A549 (cell line): ENCODE measurements at regions not wholly inside any gene's neighbourhood (a gene's known extent, or its start where the extent isn't known, plus 50 kb on each side); places are given as distances from the start of the nearest gene placed in this dataset.

Experiments used
- CBX8 ChIP-seq: fragments of 200-600 bp; sonication (generic); IDR thresholded peaks from 2 replicates; pipeline ENCODE4 v1.6.1; 2016
- CEBPB ChIP-seq, 2 experiments: fragments of >200 bp in 1 of 2; sonication (Bioruptor Twin) in 1 of 2; formaldehyde crosslinking in 1 of 2; IDR thresholded peaks; 2 replicates each; pipeline ENCODE4 v1.6.1; 2012 to 2016
- CHD2 ChIP-seq: fragments of 150-350 bp; IDR thresholded peaks from 2 replicates; pipeline ENCODE4 v1.6.1; 2014; ENCODE audit warnings: low read length; ENCODE audit not compliant: partially characterized antibody
- CTCF ChIP-seq: fragments of >200 bp; sonication (Bioruptor Twin); formaldehyde crosslinking; IDR thresholded peaks from 3 replicates; pipeline ENCODE4 v1.5.1; 2016
- ELK1 ChIP-seq: fragments of 150-350 bp; IDR thresholded peaks from 2 replicates; pipeline ENCODE4 v1.6.1; 2014; ENCODE audit warnings: low read depth, mild to moderate bottlenecking, low read length
- JUN ChIP-seq, 2 experiments: fragments of >200 bp; sonication (Bioruptor Twin); formaldehyde crosslinking; IDR thresholded peaks; 2 replicates in 1 of 2; 3 replicates in 1 of 2; pipeline ENCODE4 v1.6.1; 2016 to 2017
- KDM1A ChIP-seq: fragments of 200-600 bp; sonication (generic); IDR thresholded peaks from 2 replicates; pipeline ENCODE4 v1.6.1; 2016; ENCODE audit warnings: low read depth, mild to moderate bottlenecking
- MAX ChIP-seq: IDR thresholded peaks from 2 replicates; pipeline ENCODE4 v1.6.1; 2012
- POLR2A ChIP-seq: IDR thresholded peaks from 2 replicates; pipeline ENCODE4 v1.6.1; 2012; ENCODE audit warnings: mild to moderate bottlenecking, low read length
- RAD21 ChIP-seq, 2 experiments: fragments of >200 bp in 1 of 2; sonication (Bioruptor Twin) in 1 of 2; formaldehyde crosslinking in 1 of 2; IDR thresholded peaks in 1 of 2; conservative IDR thresholded peaks in 1 of 2; 2 replicates in 1 of 2; 3 replicates in 1 of 2; pipeline ENCODE4 v1.6.1; 2012 to 2018; ENCODE audit warnings: inconsistent platforms in 1 of 2
- SMC3 ChIP-seq: fragments of >200 bp; sonication (Bioruptor Twin); formaldehyde crosslinking; IDR thresholded peaks from 3 replicates; pipeline ENCODE4 v1.6.1; 2018; ENCODE audit warnings: inconsistent platforms
- SREBF2 ChIP-seq: fragments of 450-650 bp; IDR thresholded peaks from 2 replicates; pipeline ENCODE4 v1.6.1; 2014; ENCODE audit warnings: mild to moderate bottlenecking, moderate library complexity
- USF2 ChIP-seq: fragments of 450-650 bp; IDR thresholded peaks from 2 replicates; pipeline ENCODE4 v1.6.1; 2014; ENCODE audit warnings: antibody characterized with exemption
- ZFP36 ChIP-seq: fragments of 450-650 bp; IDR thresholded peaks from 2 replicates; pipeline ENCODE4 v1.6.1; 2014; ENCODE audit warnings: borderline replicate concordance; ENCODE audit not compliant: partially characterized antibody

DNA sequence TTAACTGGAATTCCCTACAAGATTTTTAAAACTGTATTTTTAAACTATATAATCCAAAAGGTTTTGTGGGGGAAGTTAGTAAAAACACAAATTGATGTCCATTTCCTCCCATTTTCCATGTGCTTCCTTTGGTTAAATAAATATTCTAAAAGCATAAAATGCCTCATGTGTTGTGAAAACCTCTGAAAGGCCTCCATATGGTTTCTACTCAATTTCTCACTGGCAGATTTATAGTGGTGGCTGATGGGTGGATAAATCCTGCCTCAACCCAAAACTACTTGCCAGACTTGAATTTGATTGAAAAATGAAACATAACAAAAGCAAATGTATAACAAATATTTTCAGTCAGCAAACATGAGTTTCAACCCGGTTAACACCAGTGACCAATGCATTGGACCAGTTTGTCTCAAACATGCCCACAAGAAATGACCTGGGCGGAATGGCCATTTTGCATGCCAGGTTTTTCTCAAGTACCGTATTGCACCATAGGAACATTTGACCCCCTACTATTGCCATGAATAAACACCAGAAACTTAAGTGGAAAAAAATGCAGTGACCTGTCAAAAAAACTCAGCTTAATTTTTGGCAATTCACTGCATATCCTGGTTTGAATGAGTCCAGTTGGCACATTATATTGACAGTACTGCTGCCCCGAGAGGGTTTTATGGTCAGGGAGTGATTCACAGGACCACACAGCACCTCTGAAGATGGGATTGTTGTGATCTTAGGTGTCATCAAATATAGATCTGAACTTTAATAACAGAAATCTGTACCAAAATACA, 454.6 kb upstream of the ANKRD30A start:
- TF ChIP-seq USF2, result no peak
- no peak for TF ChIP-seq CTCF
- TF ChIP-seq CEBPB (IDR thresholded peaks at IDR 0.05), result peak in 1 of 2 experiments; percentile 23; a peak in 3 of 4 replicates
- no peak for TF ChIP-seq SREBF2
- no peak for TF ChIP-seq MAX
- no peak for TF ChIP-seq ELK1
- TF ChIP-seq POLR2A, result no peak
- 0 out of 5 replicates have a peak, but pooled peaks of 1 of the 2 experiments have one; percentile 29 for TF ChIP-seq RAD21 (conservative IDR thresholded peaks at IDR 0.05 in 1 of 2, IDR thresholded peaks at IDR 0.05 in 1 of 2)
- TF ChIP-seq KDM1A, result no peak
- no peak for TF ChIP-seq CBX8
- TF ChIP-seq ZFP36, result no peak
- TF ChIP-seq JUN (IDR thresholded peaks at IDR 0.05), result 0 out of 5 replicates have a peak, but pooled peaks of 1 of the 2 experiments have one; percentile 47
- TF ChIP-seq CHD2, result no peak
- no peak; the same call in 2 of the 3 replicates for TF ChIP-seq SMC3
